CD4-positive, alpha-beta T cell (primary cell): ENCODE measurements at regions not wholly inside any gene's neighbourhood (a gene's known extent, or its start where the extent isn't known, plus 50 kb on each side); places are given as distances from the start of the nearest gene placed in this dataset.

Experiments
- ATAC-seq: fragments of 200-7000 bp; cut with Tn5 transposase; one replicate; pipeline ENCODE4 v1.10.0; 2022; ENCODE audit warnings: mild to moderate bottlenecking; ENCODE audit not compliant: poor library complexity
- CTCF ChIA-PET: fragments of 350-600 bp; sonication (Branson Sonifier 250); formaldehyde crosslinking; loops from one replicate; lab custom pipeline; 2021; ENCODE audit warnings: antibody characterized with exemption, inconsistent platforms; lab: Charles Lee
- POLR2A ChIA-PET: fragments of 350-600 bp; sonication (Branson Sonifier 250); formaldehyde crosslinking; loops from one replicate; lab custom pipeline; 2021; ENCODE audit warnings: antibody characterized with exemption, inconsistent platforms; lab: Charles Lee
- DNase-seq, 14 experiments: peaks; one replicate each; pipeline ENCODE4 v3.0.0-alpha.2; 2013 to 2020; ENCODE audit warnings: mixed read lengths in 2 of 14
- H3K27ac ChIP-seq, 2 donors: one replicate each; pipeline versions ENCODE4 v1.5.1 to v1.7.0; 2013; ENCODE audit warnings: low read length in 2 of 2, low read depth in 1 of 2, mild to moderate bottlenecking in 1 of 2
- H3K27me3 ChIP-seq, 2 experiments: 1 replicate in 1 of 2; 2 replicates in 1 of 2; pipeline versions ENCODE4 v1.6.1 to v1.7.0; 2013; ENCODE audit warnings: low read length in 2 of 2, control low read depth in 1 of 2, mild to moderate bottlenecking in 1 of 2, moderate library complexity in 1 of 2; ENCODE audit not compliant: insufficient read depth in 2 of 2, control insufficient read depth in 1 of 2
- H3K36me3 ChIP-seq: one replicate; pipeline ENCODE4 v1.6.1; 2013; ENCODE audit warnings: low read length, control low read depth; ENCODE audit not compliant: insufficient read depth
- H3K4me1 ChIP-seq: one replicate; pipeline ENCODE4 v1.6.1; 2013; ENCODE audit warnings: low read length, control low read depth; ENCODE audit not compliant: insufficient read depth
- H3K4me3 ChIP-seq: one replicate; pipeline ENCODE4 v1.5.1; 2013; ENCODE audit warnings: mild to moderate bottlenecking, low read length, moderate library complexity
- H3K9me3 ChIP-seq, 2 experiments: 1 replicate in 1 of 2; 2 replicates in 1 of 2; pipeline versions ENCODE4 v1.6.1 to v1.7.0; 2013; ENCODE audit warnings: low read length in 2 of 2, mild to moderate bottlenecking in 2 of 2, control low read depth in 1 of 2, moderate library complexity in 1 of 2; ENCODE audit not compliant: control insufficient read depth in 1 of 2, insufficient read depth in 1 of 2
- H3K27ac Mint-ChIP-seq: one replicate; pipeline ENCODE4 v1.8.0; 2020; ENCODE audit warnings: mixed read lengths
- H3K27me3 Mint-ChIP-seq: one replicate; pipeline ENCODE4 v1.8.0; 2021; ENCODE audit warnings: mixed read lengths
- H3K36me3 Mint-ChIP-seq: one replicate; pipeline ENCODE4 v1.8.0; 2021; ENCODE audit warnings: low read depth, mixed read lengths
- H3K4me1 Mint-ChIP-seq: one replicate; pipeline ENCODE4 v1.8.0; 2021; ENCODE audit warnings: low read depth, mixed read lengths
- H3K4me3 Mint-ChIP-seq: one replicate; pipeline ENCODE4 v1.8.0; 2020; ENCODE audit warnings: mild to moderate bottlenecking, mixed read lengths
- H3K9me3 Mint-ChIP-seq: one replicate; pipeline ENCODE4 v1.8.0; 2020; ENCODE audit warnings: mixed read lengths
- CTCF ChIP-seq: fragments of 200-600 bp; IDR thresholded peaks from one replicate; pipeline ENCODE4 v1.8.0; 2022; ENCODE audit warnings: antibody characterized with exemption, mild to moderate bottlenecking
- intact Hi-C, 2 experiments: fragments of 100-400 bp; cut with DNase I in 1 of 2; cut with micrococcal nuclease in 1 of 2; formaldehyde crosslinking; loops; one replicate each; pipeline versions ENCODE4 v1.15.1 to v1.9.0; 2023 to 2025; cut with DNase I, micrococcal nuclease

- H3K4me1 Mint-ChIP-seq, result no peaks in the 10 kb centered on the region
- H3K9me3 ChIP-seq, result peaks cover 0 to 8% of the 10 kb centered on the region in 2 experiments
- H3K9me3 Mint-ChIP-seq, result peaks cover 6% of the 10 kb centered on the region
- no peaks in the 10 kb centered on the region for H3K27me3 ChIP-seq
- H3K36me3 ChIP-seq, result no peaks in the 10 kb centered on the region
- H3K27me3 Mint-ChIP-seq, result no peaks in the 10 kb centered on the region
- intact Hi-C loops, result no loop called here
- ChIA-PET POLR2A (no interaction called here), CTCF (no interaction called here)
- H3K27ac Mint-ChIP-seq, result no peak overlapping the region
- H3K4me3 ChIP-seq, result no peak overlapping the region
- DNase-seq, result no peak
- no peak overlapping the region for H3K4me3 Mint-ChIP-seq
- no peak overlapping the region for H3K27ac ChIP-seq
- TF ChIP-seq CTCF, result no peak
- H3K36me3 Mint-ChIP-seq, result no peaks in the 10 kb centered on the region
- no peaks in the 10 kb centered on the region for H3K4me1 ChIP-seq
- ATAC-seq, result no peak
Measured at GRCh38 chr5:12169536-12169935, 265.3 kb upstream of the CTNND2 start.

GRCh38 chr5:12162863-12163262, 258.6 kb upstream of the CTNND2 start:
- Histone ChIP-seq H3K27me3 (no peaks in the 10 kb centered on the region), H3K9me3 (peaks cover 4 to 8% of the 10 kb centered on the region in 2 experiments), H3K4me3 (no peak overlapping the region), H3K27ac (no peak overlapping the region), H3K36me3 (no peaks in the 10 kb centered on the region), H3K4me1 (no peaks in the 10 kb centered on the region)
- TF ChIP-seq CTCF, result no peak
- Mint-ChIP-seq H3K4me1 (no peaks in the 10 kb centered on the region), H3K36me3 (no peaks in the 10 kb centered on the region), H3K27ac (no peak overlapping the region), H3K4me3 (no peak overlapping the region), H3K27me3 (no peaks in the 10 kb centered on the region), H3K9me3 (peaks cover 19% of the 10 kb centered on the region)
- ChIA-PET CTCF (no interaction called here), POLR2A (no interaction called here)
- intact Hi-C loops, result no loop called here
- no peak for ATAC-seq
- DNase-seq, result no peak

GRCh38 chr5:12147513-12147912, 243.3 kb upstream of the CTNND2 start:
- H3K27ac ChIP-seq, result no peak overlapping the region
- Mint-ChIP-seq H3K27ac (no peak overlapping the region), H3K27me3 (no peaks in the 10 kb centered on the region), H3K9me3 (peaks cover 6% of the 10 kb centered on the region), H3K4me3 (no peak overlapping the region), H3K4me1 (no peaks in the 10 kb centered on the region), H3K36me3 (no peaks in the 10 kb centered on the region)
- intact Hi-C loops, result no loop called here
- H3K27me3 ChIP-seq, result no peaks in the 10 kb centered on the region
- no peak for ATAC-seq
- H3K4me1 ChIP-seq, result no peaks in the 10 kb centered on the region
- ChIA-PET CTCF (no interaction called here), POLR2A (no interaction called here)
- H3K36me3 ChIP-seq, result no peaks in the 10 kb centered on the region
- peaks cover 0 to 5% of the 10 kb centered on the region in 2 experiments for H3K9me3 ChIP-seq
- no peak for TF ChIP-seq CTCF
- H3K4me3 ChIP-seq, result no peak overlapping the region
- no peak for DNase-seq
